OCI-M2 (cell line): ENCODE measurements at regions not wholly inside any gene's neighbourhood (a gene's known extent, or its start where the extent isn't known, plus 50 kb on each side); places are given as distances from the start of the nearest gene placed in this dataset.

Experiments
- DNase-seq: peaks from one replicate; lab custom pipeline; 2025; ENCODE audit not compliant: unreplicated experiment; lab: John Stamatoyannopoulos, UW

- no peak for DNase-seq
Observed at GRCh38 chr21:16533692-16534407, 804.1 kb downstream of the USP25 start.

- no peak for DNase-seq
Observed at GRCh38 chr21:16534408-16535101, 804.8 kb downstream of the USP25 start.

- DNase-seq, result no peak
Observed at GRCh38 chr21:16535102-16535422, 805.3 kb downstream of the USP25 start.

- no peak for DNase-seq
Observed at GRCh38 chr21:16535626-16536025, 805.8 kb downstream of the USP25 start.

- no peak for DNase-seq
Observed at GRCh38 chr21:16536140-16536539, 806.4 kb downstream of the USP25 start.

GRCh38 chr21:16536643-16537434 is 807.1 kb downstream of the USP25 start:
- DNase-seq, result no peak

- no peak for DNase-seq
Observed at GRCh38 chr21:16537501-16537900, 807.7 kb downstream of the USP25 start.

- no peak for DNase-seq
Observed at GRCh38 chr21:16538405-16538804, 808.6 kb downstream of the USP25 start.

- no peak for DNase-seq
Observed at GRCh38 chr21:16538936-16539440, 809.2 kb downstream of the USP25 start.

- DNase-seq, result no peak
Observed at GRCh38 chr21:16540966-16541727, 811.4 kb downstream of the USP25 start.

- no peak for DNase-seq
Observed at GRCh38 chr21:16550118-16550517, 820.3 kb downstream of the USP25 start.

GRCh38 chr21:16550917-16551741 is 821.3 kb downstream of the USP25 start:
- DNase-seq, result no peak

GRCh38 chr21:16552880-16553279 is 823.1 kb downstream of the USP25 start:
- no peak for DNase-seq

- DNase-seq, result no peak
Observed at GRCh38 chr21:16554503-16554902, 824.7 kb downstream of the USP25 start.

- DNase-seq, result no peak
Observed at GRCh38 chr21:16563116-16563515, 833.3 kb downstream of the USP25 start.

GRCh38 chr21:16563795-16564194 is 834.0 kb downstream of the USP25 start:
- DNase-seq, result no peak

GRCh38 chr21:16568244-16568643 is 838.5 kb downstream of the USP25 start:
- DNase-seq, result no peak

- DNase-seq, result no peak
Observed at GRCh38 chr21:16568661-16569060, 838.9 kb downstream of the USP25 start.

GRCh38 chr21:16569679-16570078 is 839.9 kb downstream of the USP25 start:
- no peak for DNase-seq

- DNase-seq, result no peak
Observed at GRCh38 chr21:16570171-16570570, 840.4 kb downstream of the USP25 start.
